CD4-positive, alpha-beta memory T cell (primary cell): ENCODE measurements at regions not wholly inside any gene's neighbourhood (a gene's known extent, or its start where the extent isn't known, plus 50 kb on each side); places are given as distances from the start of the nearest gene placed in this dataset.

ENCODE experiments used
- CTCF ChIA-PET: fragments of 350-600 bp; sonication (Branson Sonifier 250); formaldehyde crosslinking; loops from one replicate; lab custom pipeline; 2021; ENCODE audit warnings: inconsistent platforms; ENCODE audit not compliant: partially characterized antibody; lab: Charles Lee
- POLR2A ChIA-PET: fragments of 350-600 bp; sonication (Branson Sonifier 250); formaldehyde crosslinking; loops from one replicate; lab custom pipeline; 2021; ENCODE audit not compliant: partially characterized antibody; lab: Charles Lee
- DNase-seq, 5 donors: peaks; one replicate each; pipeline versions ENCODE4 v3.0.0 to v3.0.0-alpha.2; 2020 to 2022; ENCODE audit warnings: mixed read lengths in 1 of 5
- H3K27ac ChIP-seq: one replicate; pipeline ENCODE4 v1.7.0; 2013; ENCODE audit warnings: low read depth, low read length
- H3K27me3 ChIP-seq: 2 replicates; pipeline ENCODE4 v1.7.0; 2013; ENCODE audit warnings: mild to moderate bottlenecking, low read length, moderate library complexity; ENCODE audit not compliant: insufficient read depth
- H3K36me3 ChIP-seq: 2 replicates; pipeline ENCODE4 v1.7.0; 2013; ENCODE audit warnings: mild to moderate bottlenecking, low read length, moderate library complexity; ENCODE audit not compliant: insufficient read depth
- H3K4me1 ChIP-seq: 2 replicates; pipeline ENCODE4 v1.7.0; 2013; ENCODE audit warnings: mild to moderate bottlenecking, low read length, moderate library complexity; ENCODE audit not compliant: insufficient read depth
- H3K4me3 ChIP-seq, 2 donors: one replicate each; pipeline ENCODE4 v1.7.0; 2013; ENCODE audit warnings: low read length in 2 of 2, mild to moderate bottlenecking in 1 of 2
- H3K9me3 ChIP-seq, 2 donors: one replicate each; pipeline ENCODE4 v1.7.0; 2013; ENCODE audit warnings: low read length in 2 of 2, control low read depth in 1 of 2; ENCODE audit not compliant: control insufficient read depth in 1 of 2
- H3K27ac Mint-ChIP-seq, 7 donors: one replicate each; pipeline ENCODE4 v1.8.0; 2020 to 2021; ENCODE audit warnings: mixed read lengths in 7 of 7, mild to moderate bottlenecking in 6 of 7, inconsistent platforms in 3 of 7, moderate library complexity in 3 of 7
- H3K27me3 Mint-ChIP-seq, 2 donors: one replicate each; pipeline ENCODE4 v1.8.0; 2020 to 2021; ENCODE audit warnings: mixed read lengths in 2 of 2
- H3K36me3 Mint-ChIP-seq, 2 donors: one replicate each; pipeline ENCODE4 v1.8.0; 2020 to 2021; ENCODE audit warnings: mixed read lengths in 2 of 2, inconsistent platforms in 1 of 2, mild to moderate bottlenecking in 1 of 2
- H3K4me1 Mint-ChIP-seq, 4 donors: one replicate each; pipeline ENCODE4 v1.8.0; 2020 to 2021; ENCODE audit warnings: mixed read lengths in 4 of 4, mild to moderate bottlenecking in 1 of 4
- H3K4me3 Mint-ChIP-seq, 8 donors: one replicate each; pipeline ENCODE4 v1.8.0; 2020 to 2021; ENCODE audit warnings: mixed read lengths in 8 of 8, mild to moderate bottlenecking in 7 of 8, moderate library complexity in 6 of 8, inconsistent platforms in 3 of 8
- H3K9me3 Mint-ChIP-seq, 8 donors: one replicate each; pipeline ENCODE4 v1.8.0; 2020 to 2021; ENCODE audit warnings: mixed read lengths in 8 of 8, mild to moderate bottlenecking in 5 of 8, inconsistent platforms in 3 of 8, moderate library complexity in 1 of 8
- intact Hi-C: fragments of 100-400 bp; cut with micrococcal nuclease; formaldehyde crosslinking; loops from one replicate; pipeline ENCODE4 v1.15.1; 2023

DNA sequence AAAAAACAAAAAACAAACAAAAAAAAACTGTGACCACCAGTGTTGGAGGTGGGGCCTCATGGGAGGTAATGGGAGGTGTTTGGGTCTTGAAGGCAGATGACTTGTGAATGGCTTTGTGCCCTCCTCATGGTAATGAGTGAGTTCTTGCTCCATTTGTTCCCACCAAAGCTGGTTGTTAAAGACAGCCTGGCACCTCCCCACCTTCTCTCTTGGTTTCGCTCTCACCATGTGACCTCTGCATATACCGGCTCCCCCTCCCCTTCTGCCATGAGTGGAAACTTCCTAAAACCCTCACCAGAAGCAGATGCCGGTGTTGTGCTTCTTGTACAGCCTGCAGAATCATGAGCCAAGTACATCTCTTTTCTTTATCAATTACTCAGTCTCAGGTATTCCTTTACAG is 61.5 kb upstream of the ATP11B start:
- intact Hi-C loops = no loop called here
- POLR2A ChIA-PET = interaction anchor here (0.6 kb wide), 1 partner anchor 299 kb away, joined by 4 read pairs; no protein-coding TSS in a partner anchor
- Histone ChIP-seq H3K27me3 (no peaks in the 10 kb centered on the region), H3K36me3 (no peaks in the 10 kb centered on the region), H3K9me3 (no peaks in the 10 kb centered on the region), H3K4me1 (no peaks in the 10 kb centered on the region), H3K4me3 (no peak overlapping the region), H3K27ac (no peak overlapping the region)
- no peak for DNase-seq
- Mint-ChIP-seq H3K4me3 (no peak overlapping the region), H3K9me3 (peaks cover 0 to 5% (median 0%) of the 10 kb centered on the region in 8 donors), H3K36me3 (no peaks in the 10 kb centered on the region), H3K27ac (no peak overlapping the region), H3K27me3 (peaks cover 13 to 16% of the 10 kb centered on the region in 2 donors), H3K4me1 (peaks cover 0 to 2% (median 0%) of the 10 kb centered on the region in 4 donors)
- CTCF ChIA-PET = no interaction called here

DNA sequence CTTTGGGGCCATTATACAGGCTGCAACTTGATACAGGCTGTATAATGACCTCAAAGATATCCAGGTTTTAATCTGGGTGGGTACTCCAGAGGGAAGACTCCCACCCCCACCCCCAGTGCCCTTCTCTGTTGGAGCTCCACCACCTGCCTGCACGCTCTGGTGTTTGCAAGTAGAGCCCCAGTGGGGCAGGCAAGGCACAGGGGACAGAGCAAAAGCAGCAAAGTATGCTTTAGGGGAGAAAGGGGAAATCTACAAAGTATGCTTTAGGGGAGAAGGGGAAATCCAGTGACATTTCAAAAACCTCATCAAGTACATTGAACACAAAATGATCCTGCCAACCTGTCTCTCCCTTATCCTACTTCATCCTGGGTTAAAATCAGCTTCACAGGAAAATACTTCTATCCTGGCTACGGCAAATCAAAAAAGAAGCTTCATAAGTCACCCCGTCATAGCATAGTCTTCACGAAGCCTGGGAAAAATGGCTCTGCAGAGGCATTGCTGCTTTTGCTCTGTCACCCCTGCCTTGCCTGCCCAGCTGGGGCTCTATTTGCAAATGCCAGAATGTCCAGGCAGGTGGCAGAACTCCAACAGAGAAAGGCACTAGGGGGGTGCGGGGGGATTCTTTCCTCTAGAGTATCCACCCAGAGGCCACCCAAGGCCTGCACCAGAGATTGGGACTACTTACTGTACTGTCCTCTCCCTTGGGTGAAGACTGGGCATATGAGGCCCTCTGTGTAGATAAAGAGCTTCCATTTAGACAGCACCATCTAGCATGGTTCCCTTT is 60.9 kb upstream of the ATP11B start:
- Mint-ChIP-seq H3K27ac (no peak overlapping the region), H3K9me3 (peaks cover 0 to 5% (median 0%) of the 10 kb centered on the region in 8 donors), H3K4me3 (no peak overlapping the region), H3K4me1 (peaks cover 0 to 2% (median 0%) of the 10 kb centered on the region in 4 donors), H3K27me3 (peaks cover 13 to 14% of the 10 kb centered on the region in 2 donors), H3K36me3 (no peaks in the 10 kb centered on the region)
- ChIA-PET CTCF (no interaction called here), POLR2A (no interaction called here)
- intact Hi-C loops = no loop called here
- H3K4me1 ChIP-seq = no peaks in the 10 kb centered on the region
- no peaks in the 10 kb centered on the region for H3K9me3 ChIP-seq
- H3K27me3 ChIP-seq = no peaks in the 10 kb centered on the region
- H3K27ac ChIP-seq = no peak overlapping the region
- DNase-seq = no peak
- no peaks in the 10 kb centered on the region for H3K36me3 ChIP-seq
- H3K4me3 ChIP-seq = no peak overlapping the region

DNA sequence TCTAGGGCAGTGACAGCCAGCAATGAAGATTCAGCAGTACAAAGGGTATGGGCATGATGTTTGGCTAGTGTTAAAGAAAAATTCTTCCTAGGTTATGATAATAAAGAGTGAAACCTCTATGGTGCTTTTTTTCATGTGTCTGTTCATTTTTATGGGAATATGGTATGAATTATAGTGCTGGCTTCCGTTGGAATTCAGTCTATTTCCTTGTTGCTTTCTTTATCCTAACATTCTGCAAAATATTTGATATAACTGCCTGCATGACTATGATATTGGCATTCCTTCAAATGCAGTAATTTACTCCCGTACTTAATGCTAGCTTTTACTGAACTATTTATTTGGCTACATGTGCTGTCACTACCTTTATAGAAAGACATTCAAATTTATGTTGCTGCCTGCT is 57.6 kb upstream of the ATP11B start:
- Histone ChIP-seq H3K27ac (no peak overlapping the region), H3K4me1 (no peaks in the 10 kb centered on the region), H3K4me3 (no peak overlapping the region), H3K9me3 (no peaks in the 10 kb centered on the region), H3K36me3 (no peaks in the 10 kb centered on the region), H3K27me3 (no peaks in the 10 kb centered on the region)
- H3K36me3 Mint-ChIP-seq = no peaks in the 10 kb centered on the region
- ChIA-PET CTCF (no interaction called here), POLR2A (no interaction called here)
- H3K27me3 Mint-ChIP-seq = peaks cover 10 to 16% of the 10 kb centered on the region in 2 donors
- DNase-seq = no peak
- H3K27ac Mint-ChIP-seq = no peak overlapping the region
- no peak overlapping the region for H3K4me3 Mint-ChIP-seq
- intact Hi-C loops = no loop called here
- H3K4me1 Mint-ChIP-seq = peaks cover 0 to under 1% (median 0%) of the 10 kb centered on the region in 4 donors
- peaks cover 0 to 3% (median 0%) of the 10 kb centered on the region in 8 donors for H3K9me3 Mint-ChIP-seq

DNA sequence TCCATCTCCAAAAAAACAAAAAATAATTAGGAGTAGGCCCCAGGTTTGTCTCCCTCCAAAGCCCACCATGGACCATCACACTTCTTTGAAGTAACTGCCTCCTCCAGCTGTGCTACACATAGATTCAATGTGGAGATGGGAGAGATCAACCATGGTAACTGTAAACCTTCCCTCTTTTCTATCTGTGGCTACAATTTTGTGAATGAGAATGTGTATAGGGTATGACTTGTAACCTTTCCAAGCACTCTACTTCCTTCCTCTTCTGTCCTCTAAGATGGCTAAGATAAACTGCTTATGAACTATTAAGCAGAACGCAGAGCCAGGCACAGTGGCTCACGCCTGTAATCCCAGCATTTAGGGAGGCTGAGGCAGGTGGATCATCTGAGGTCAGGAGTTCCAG is 55.5 kb upstream of the ATP11B start:
- Mint-ChIP-seq H3K27me3 (peaks cover 13 to 18% of the 10 kb centered on the region in 2 donors), H3K9me3 (no peaks in the 10 kb centered on the region), H3K4me1 (no peaks in the 10 kb centered on the region), H3K4me3 (no peak overlapping the region), H3K27ac (no peak overlapping the region), H3K36me3 (no peaks in the 10 kb centered on the region)
- ChIA-PET POLR2A (no interaction called here), CTCF (no interaction called here)
- Histone ChIP-seq H3K4me1 (no peaks in the 10 kb centered on the region), H3K36me3 (no peaks in the 10 kb centered on the region), H3K27ac (no peak overlapping the region), H3K27me3 (no peaks in the 10 kb centered on the region), H3K4me3 (no peak overlapping the region), H3K9me3 (no peaks in the 10 kb centered on the region)
- no peak for DNase-seq
- intact Hi-C loops = no loop called here

DNA sequence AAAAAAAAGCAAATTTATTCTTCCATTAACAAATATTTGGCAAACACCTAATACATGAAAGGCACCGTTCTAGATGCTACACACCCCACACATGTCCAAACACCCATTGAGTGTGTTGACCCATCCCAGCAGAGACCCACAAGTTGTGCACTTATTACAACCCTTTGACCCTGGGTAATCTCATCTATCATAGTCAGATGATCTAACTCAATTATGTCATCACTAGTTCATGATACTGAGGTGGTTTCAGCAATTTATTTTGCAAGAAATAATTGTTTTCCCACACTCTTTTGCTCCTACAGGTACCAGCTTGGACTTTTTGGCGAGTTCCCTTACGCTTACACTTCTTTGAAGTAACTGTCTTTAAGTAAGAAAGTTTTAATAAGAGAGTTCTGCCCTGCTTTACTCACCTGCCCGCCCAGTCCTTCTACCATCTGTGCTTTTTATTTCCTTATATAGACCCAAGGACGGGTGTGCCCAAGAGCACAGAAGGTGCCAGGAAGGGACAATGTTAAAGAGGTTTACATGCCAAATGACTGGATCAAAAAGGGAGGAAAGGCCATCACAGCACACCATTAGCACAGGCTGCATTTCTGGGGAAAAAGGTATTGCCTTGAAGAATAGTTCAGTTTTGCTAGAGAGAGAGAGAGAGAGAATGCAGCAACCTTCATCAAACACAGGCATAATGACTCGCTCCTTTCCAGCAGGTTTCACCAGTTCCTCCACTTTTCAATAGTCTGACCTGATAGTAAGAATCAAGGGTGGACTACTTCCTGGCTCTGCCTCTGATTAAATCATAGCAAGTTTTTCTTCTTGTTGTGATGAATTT is 54.5 kb upstream of the ATP11B start:
- CTCF ChIA-PET = no interaction called here
- no peaks in the 10 kb centered on the region for H3K36me3 Mint-ChIP-seq
- no peaks in the 10 kb centered on the region for H3K9me3 Mint-ChIP-seq

DNA sequence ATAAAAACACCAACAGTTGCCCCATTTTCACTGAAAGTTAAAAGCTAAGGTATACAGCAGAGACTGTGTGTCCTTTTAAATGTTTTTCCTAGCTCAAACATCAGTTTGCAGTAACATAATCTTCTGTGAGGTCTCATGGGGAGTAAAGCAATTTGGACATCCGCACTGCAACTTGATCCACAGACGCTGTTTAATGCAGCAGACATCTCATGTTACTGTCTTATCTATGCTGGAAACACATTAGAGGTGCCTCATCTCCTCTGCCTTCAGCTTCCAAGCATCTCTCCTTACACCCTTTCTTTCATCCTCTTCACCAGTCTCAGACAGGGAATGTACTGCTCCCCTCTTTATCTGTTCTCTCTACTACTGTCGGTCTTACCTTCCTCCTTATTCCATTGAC is 53.7 kb upstream of the ATP11B start:
- no peak overlapping the region for H3K4me3 Mint-ChIP-seq
- no peak overlapping the region for H3K4me3 ChIP-seq
- no peaks in the 10 kb centered on the region for H3K27me3 ChIP-seq
- no peaks in the 10 kb centered on the region for H3K36me3 ChIP-seq
- H3K36me3 Mint-ChIP-seq = no peaks in the 10 kb centered on the region
- intact Hi-C loops = no loop called here
- ChIA-PET CTCF (no interaction called here), POLR2A (no interaction called here)
- no peaks in the 10 kb centered on the region for H3K9me3 ChIP-seq
- no peaks in the 10 kb centered on the region for H3K4me1 ChIP-seq
- no peak for DNase-seq
- H3K27ac Mint-ChIP-seq = no peak overlapping the region
- H3K27ac ChIP-seq = no peak overlapping the region
- H3K27me3 Mint-ChIP-seq = peaks cover 13 to 15% of the 10 kb centered on the region in 2 donors
- no peaks in the 10 kb centered on the region for H3K9me3 Mint-ChIP-seq
- no peaks in the 10 kb centered on the region for H3K4me1 Mint-ChIP-seq

More for the DNA sequence above, 54.5 kb upstream of the ATP11B start:
- no peak overlapping the region for H3K4me3 ChIP-seq
- H3K9me3 ChIP-seq = no peaks in the 10 kb centered on the region
- Mint-ChIP-seq H3K4me1 (no peaks in the 10 kb centered on the region), H3K4me3 (no peak overlapping the region), H3K27ac (no peak overlapping the region), H3K27me3 (peaks cover 13 to 17% of the 10 kb centered on the region in 2 donors)
- no peak for DNase-seq
- intact Hi-C loops = no loop called here
- POLR2A ChIA-PET = no interaction called here
- H3K27ac ChIP-seq = no peak overlapping the region
- no peaks in the 10 kb centered on the region for H3K36me3 ChIP-seq
- H3K27me3 ChIP-seq = no peaks in the 10 kb centered on the region
- no peaks in the 10 kb centered on the region for H3K4me1 ChIP-seq

DNA sequence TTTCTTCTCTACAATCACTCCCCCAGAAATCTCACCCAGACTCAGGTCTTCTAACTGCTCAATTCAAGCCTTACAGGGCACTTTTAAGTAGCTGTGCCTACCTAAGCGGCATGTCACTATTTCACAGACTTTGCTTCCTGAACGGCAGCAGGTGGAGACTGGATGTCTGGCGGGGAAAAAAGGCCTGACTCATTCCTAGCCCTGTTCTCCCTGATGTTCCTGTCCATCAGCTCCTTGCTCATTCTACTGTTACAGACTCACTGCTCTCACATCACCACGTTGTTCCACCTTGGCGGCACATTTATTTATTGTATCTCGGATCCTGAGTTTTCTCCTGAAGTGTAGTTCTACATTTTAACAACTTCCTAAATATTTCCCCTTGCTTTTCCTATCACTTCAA is 52.6 kb upstream of the ATP11B start:
- Mint-ChIP-seq H3K4me1 (no peaks in the 10 kb centered on the region), H3K36me3 (no peaks in the 10 kb centered on the region), H3K27ac (no peak overlapping the region), H3K9me3 (no peaks in the 10 kb centered on the region), H3K27me3 (peaks cover 13 to 15% of the 10 kb centered on the region in 2 donors), H3K4me3 (no peak overlapping the region)
- intact Hi-C loops = no loop called here
- H3K4me1 ChIP-seq = no peaks in the 10 kb centered on the region
- DNase-seq = no peak
- H3K4me3 ChIP-seq = no peak overlapping the region
- CTCF ChIA-PET = no interaction called here
- no peaks in the 10 kb centered on the region for H3K9me3 ChIP-seq
- no peak overlapping the region for H3K27ac ChIP-seq
- no peaks in the 10 kb centered on the region for H3K27me3 ChIP-seq
- no peaks in the 10 kb centered on the region for H3K36me3 ChIP-seq
- POLR2A ChIA-PET = no interaction called here
